ENCODE measurements at regions not wholly inside any gene's neighbourhood (a gene's known extent, or its start where the extent isn't known, plus 50 kb on each side); places are given as distances from the start of the nearest gene placed in this dataset.

DNA sequence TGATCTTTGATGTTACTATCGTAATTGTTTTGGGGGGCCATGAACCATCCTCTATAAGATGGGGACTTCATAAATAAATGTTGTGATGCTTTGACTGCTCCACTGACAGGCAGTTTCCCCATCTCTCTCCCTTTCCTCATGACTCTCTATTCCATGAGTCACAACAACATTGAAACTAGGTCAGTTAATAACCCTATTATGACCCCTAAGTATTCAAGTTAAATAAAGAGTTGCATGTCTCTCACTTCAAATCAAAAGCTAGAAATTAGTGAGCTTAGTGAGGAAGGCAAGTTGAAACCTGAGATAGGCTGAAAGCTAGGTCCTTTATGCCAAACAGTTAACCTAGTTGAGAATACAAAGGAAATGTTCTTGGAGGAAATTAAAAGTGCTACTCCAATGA, 491.0 kb downstream of the HAO1 start:
- no peak for TF ChIP-seq SP1 (IDR thresholded peaks at IDR 0.05)
- no peak for TF ChIP-seq HDGF (IDR thresholded peaks at IDR 0.05; ENCODE audit: borderline replicate concordance)
- no peak for TF ChIP-seq FOXA1 (IDR thresholded peaks at IDR 0.05)
